Stimulated activated CD8-positive, alpha-beta memory T cell treated with anti-CD3 and anti-CD28 coated beads, Interleukin-4, amount 100 ng/mL, for 4 hours (primary cell): ENCODE measurements at regions not wholly inside any gene's neighbourhood (a gene's known extent, or its start where the extent isn't known, plus 50 kb on each side); places are given as distances from the start of the nearest gene placed in this dataset.
"Not testable (repeated sequence)": the region's sequence is repeated elsewhere in the genome, so short reads cannot be mapped to it uniquely, and the experiment has no call there.

Source experiments
- DNase-seq, 2 donors: peaks; one replicate each; pipeline ENCODE4 v3.0.0-alpha.2; 2020; ENCODE audit warnings: low read depth in 2 of 2, low spot score in 1 of 2

DNA sequence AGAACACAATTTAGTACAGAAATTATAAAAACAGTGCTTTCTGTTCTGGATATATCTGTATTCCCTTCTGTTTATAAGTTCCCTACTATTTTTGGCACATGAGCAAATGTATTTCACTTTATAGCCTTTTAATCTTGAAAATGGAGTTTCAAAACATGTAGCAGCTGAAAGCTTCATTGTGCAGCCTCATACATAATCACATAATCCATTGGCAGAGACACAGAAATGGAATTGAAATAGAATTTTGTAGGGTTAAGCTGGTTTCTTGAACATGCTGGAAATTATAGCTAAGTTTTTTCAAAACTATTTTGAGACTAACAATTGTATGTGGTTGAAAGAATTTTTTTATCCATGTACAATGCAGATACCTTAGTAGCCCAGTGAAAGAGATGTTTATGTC is 614.3 kb upstream of the MDGA2 start:
- DNase-seq: no peak

DNA sequence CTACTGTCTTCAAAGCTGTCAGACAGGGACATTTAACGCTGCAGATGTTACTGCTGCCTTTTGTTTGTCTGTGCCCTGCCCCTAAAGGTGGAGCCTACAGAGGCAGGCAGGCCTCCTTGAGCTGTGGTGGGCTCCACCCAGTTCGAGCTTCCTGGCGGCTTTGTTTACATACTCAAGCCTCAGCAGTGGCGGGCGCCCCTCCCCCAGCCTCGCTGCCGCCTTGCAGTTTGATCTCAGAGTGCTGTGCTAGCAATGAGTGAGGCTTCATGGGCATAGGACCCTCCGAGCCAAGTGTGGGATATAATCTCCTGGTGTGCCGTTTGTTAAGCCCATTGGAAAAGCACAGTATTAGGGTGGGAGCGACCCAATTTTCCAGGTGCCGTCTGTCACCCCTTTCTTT is 609.8 kb upstream of the MDGA2 start:
- DNase-seq: not testable (repeated sequence)

DNA sequence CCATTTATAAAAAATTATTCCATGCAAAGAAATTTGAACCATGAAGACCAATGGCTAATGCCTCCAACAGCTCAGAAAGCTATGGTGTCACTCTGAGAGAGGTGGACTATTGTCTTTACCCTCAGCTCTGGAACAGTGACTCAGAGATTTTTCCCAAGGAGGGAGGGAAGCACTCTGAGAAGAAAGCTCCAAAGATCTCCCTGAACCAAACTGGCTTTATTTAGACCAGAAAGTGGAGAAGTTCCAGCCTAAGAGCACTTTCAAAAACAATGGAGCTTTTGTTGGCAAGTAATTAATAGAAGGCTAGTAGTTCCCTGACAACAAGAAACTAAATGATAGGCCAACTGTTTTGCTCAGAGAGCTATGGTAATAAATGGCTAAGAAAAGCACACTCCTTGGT is 599.9 kb upstream of the MDGA2 start:
- no peak for DNase-seq

DNA sequence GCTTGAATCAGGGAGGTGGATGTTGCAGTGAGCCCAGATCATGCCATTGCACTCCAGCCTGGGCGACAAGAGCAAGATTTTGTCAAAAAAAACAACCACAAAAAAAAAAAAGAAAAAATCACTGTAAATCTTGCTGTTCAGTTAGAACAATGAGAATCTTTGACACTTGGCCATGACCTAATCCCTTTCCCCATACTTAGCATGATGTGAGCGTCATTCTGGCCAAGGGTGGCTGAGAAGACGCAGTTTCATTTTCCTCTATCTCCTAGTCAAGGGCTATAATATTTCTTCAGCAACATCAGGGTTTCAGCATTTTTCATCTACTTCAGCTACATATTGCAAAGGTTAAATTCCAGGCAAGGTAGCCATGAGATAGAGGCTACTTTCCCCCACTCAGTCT is 599.4 kb upstream of the MDGA2 start:
- no peak for DNase-seq

DNA sequence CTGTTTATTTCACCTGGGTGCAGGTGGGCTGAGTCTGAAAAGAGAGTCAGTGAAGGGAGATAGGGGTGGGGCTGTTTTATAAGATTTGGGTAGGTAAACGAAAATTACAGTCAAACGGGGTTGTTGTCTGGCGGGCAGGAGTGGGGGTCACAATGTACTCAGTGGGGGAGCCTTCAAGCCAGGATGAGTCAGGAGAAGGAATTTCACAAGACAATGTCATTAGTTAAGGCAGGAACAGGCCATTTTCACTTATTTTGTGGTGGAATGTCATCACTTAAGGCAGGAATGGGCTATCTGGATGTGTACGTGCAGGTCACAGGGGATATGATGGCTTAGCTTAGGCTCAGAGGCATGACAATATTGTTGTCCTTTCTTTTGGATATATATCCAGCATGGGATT is 592.5 kb upstream of the MDGA2 start:
- not testable (repeated sequence) for DNase-seq

DNA sequence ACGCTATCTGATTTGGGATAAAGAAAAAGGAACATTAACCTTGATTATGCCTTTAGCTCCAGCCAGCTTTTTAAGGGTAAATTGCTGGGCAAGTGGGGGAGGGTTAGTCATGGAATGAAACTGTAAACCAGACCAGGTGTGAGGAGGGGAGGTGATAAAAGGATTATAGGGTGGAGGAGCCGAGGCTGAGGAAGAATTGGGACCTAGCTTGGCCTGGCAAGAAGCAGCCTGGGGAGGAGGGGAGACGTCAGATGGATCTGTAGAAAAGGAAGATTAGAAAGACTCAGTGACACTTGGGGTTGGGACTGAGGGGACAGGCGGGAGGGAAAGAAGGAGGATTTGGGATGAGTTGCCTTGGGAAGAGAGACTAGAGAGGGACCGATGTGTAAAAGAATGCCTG is 590.8 kb upstream of the MDGA2 start:
- not testable (repeated sequence) for DNase-seq

DNA sequence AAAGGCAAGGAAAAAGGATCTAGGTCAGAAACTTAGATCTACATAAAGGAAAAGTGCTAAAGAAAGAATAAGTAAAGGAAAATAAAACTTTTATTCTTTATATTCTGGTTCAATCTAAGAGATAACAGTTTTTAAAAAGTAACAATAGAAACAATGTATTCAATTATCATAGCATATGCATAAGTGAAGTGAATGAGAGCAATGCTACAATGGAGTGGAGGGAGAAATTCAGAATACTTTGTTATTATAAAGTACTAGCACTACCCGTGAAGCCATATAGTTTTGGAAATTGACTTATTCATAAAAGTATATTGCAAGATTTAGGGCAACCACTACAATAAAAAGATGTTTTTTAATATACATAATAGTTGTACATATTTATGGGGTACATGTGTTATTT is 586.0 kb upstream of the MDGA2 start:
- no peak for DNase-seq

DNA sequence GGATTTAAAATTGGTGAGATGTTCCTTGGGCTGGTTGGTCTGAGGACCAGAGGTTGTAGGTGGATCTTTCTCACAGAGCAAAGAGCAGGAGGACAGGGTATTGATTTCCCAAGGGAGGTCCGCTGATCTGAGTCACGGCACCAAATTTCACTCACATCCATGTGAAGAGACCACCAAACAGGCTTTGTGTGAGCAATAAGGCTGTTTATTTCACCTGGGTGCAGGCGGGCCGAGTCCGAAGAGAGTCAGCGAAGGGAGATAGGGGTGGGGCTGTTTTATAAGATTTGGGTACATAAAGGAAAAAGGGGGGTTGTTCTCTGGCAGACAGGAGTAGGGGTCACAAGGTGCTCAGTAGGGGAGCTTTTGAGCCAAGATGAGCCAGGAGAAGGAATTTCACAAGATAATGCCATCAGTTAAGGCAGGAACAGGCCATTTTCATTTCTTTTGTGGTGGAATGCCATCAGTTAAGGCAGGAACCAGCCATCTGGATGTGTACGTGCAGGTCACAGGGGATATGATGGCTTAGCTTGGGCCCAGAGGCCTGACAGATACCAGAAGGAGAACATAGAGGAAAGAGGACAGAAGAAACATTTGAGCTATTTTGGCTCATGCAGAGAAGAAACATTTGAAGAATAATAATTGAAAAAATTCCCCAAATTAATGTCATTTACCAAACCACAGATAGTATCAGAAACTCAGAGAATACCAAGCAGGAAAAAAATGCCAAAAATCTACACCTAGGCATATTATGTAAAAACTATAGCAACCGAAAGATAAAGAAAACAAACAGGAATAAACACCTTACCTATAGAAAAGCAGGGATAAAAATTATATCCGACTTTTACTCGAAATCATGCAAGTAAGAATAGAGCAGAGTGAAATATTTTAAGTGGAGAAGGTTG is 585.2 kb upstream of the MDGA2 start:
- not testable (repeated sequence) for DNase-seq

DNA sequence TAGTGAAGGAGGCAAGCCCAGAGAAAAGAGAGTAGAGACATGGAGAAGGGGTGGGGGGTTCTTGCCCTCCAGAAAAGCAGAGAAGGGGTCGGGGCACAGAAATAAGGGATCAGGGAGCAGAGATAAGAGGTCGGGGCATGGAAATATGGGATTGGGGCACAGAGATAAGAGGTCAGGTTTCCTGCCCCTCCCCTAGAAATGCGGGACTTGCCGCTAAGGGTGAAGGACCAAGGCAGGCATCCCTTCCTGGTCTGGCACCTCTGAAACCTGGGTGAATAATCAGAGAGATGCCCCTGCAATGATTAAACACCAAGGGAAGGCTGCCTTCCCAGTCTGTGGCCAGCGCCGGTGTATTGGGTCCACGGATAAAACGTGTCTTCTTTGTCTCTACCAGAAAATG is 584.5 kb upstream of the MDGA2 start:
- DNase-seq: not testable (repeated sequence)

DNA sequence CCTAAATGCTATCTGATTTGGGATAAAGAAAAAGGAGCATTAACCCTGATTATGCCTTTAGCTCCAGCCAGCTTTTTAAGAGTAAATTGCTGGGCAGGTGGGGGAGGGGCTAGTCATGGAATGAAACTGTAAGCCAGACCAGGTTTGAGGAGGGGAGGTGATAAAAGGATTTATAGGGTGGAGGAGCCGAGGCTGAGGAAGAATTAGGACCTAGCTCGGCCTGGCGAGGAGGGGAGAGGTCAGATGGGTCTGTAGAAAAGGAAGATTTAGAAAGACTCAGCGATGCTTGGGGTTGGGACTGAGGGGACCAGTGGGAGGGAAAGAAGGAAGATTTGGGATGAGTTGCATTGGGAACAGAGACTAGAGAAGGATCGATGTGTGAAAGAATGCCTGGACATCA is 583.8 kb upstream of the MDGA2 start:
- DNase-seq: not testable (repeated sequence)

DNA sequence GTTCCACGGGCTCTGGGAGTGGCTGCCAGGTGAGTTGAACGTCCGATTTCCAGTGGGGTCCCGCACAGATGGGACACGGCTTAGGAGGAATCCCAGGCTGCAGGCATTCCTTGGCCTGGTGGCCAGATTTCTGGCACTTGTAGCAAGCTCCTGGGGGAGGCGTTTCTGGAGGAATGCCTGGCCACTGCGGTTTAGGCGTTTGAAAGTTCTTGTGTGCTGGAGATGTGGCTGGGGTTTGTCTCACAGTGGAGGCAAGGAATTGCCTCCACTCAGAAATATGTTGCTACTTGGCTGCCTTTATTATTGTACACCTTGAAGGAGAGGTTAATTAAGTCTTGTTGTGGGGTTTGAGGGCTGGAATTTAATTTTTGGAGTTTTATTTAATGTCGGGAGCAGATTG is 583.3 kb upstream of the MDGA2 start:
- not testable (repeated sequence) for DNase-seq

DNA sequence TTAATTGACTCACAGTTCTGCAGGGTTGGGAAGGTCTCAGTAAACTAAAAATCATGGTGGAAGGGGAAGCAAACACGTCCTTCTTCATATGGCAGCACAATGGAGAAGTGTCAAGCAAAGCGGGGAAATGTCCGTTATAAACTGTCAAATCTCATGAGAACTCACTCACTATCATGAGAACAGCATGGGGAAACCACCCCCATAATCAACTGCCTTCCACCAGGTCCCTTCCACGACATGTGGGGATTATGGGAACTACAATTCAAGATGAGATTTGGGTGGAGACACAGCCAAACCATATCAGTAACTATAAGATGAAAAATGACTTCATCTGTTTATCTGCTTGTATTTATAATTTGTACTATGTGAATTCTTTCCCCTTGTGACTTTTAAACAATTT is 577.6 kb upstream of the MDGA2 start:
- DNase-seq: no peak

DNA sequence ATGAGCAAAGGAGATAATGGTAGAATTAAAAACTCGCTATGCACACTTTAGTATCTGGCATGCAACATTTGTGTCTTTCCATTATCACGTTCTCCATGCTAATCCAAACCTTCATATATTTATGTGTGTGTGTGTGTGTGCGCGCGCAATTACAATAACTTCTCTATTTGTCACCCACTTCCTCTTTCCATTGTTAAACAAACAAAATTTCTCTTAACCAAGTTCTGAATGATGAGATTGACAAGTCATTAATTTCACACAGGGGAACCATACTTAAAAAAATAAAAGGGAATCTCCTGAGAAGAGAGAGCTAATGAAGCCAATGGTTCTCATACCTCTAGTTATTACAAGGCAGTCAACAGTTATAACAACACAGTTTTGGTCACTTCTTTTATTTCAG is 575.9 kb upstream of the MDGA2 start:
- no peak for DNase-seq

DNA sequence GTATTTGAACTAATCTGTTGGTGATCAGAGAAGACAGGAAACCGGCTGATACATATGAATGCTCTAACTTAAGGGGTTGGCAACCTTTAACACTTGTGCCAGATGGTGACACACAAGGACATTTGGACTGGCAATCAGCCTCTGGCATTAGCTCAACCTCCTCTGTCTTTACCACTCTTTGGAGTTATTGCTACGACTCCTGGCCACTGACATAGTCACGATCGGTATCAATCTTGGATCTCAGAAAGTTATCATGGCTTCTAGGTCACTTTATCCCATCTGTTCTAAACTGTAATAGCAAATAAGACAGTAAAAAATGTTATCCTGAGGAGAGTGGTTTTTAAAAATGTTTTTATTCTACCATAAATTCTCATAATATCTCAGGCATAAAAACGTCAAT is 575.2 kb upstream of the MDGA2 start:
- no peak for DNase-seq

DNA sequence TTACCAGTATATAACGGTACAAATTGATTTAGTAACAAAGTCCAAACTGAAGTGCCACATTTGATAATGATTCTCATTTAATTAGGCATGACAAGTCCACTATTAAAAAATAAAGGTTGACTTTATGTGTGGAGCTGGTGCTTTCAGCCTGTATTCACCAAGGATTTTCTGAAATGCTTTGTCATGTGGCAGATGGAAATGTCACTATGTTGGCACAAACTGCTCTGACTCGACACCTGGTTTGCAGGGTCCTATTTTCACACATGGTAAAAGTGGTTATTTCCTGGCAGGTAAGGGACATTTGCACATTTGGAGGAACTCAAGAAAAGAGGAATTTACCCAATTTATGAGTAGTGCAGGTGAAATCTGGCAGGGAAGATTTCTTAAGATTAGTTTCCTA is 572.6 kb upstream of the MDGA2 start:
- DNase-seq: no peak

DNA sequence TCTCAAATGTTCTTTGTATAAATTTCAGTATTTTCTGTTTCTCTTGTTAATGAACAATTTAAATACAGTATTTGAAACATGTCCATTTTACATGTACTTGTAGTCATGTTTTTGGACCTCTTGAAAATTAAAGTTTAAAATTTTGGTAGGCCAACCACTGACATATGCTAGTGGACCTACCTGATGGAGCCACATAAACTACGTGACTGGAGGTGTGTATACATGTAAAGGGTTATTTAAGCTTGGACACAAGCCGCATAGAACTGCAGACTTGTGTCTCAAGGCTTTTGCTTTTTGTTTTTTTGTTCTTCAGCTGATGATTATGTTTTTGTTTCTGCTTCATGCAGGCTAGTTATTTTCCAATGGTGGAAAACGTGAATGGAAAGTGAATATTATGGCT is 568.5 kb upstream of the MDGA2 start:
- DNase-seq: no peak

DNA sequence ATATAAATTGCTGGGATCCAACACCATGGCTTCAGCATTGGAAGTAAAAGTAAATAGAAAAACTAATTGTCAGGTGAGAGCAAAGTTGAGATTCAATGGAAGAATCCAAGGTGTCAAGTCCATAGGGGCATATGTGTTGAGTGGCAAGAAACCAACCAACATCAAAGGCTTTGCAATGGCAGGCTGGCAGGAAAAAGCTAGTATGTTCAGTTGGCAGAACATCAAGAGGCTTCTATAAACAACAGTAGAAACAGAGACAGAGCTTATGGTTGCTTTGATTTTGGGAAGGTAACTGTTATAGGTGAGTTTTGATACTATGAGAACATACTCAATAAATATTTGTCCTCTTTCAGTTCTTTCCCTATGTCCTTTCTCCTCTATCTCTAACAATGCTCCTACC is 553.7 kb upstream of the MDGA2 start:
- no peak for DNase-seq

DNA sequence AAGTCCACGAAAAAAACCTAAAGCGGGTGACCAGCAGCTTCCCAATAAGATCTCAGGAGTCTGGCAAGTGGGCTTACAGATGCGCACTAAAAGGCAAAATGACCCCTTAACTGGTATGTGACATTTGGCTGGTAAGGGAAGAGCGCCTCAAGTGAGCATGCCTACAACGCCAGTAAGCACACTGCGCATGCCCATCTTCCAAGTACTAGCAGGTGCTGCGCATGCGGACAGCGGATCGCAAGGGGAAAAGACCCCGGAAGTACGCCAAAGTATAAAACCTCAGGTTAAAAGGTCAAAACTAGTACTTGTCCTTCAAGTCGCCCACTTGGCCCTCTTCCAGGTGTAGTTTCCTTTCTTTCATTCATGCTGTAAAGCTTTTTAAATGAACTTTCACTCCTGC is 518.5 kb upstream of the MDGA2 start:
- no peak for DNase-seq

DNA sequence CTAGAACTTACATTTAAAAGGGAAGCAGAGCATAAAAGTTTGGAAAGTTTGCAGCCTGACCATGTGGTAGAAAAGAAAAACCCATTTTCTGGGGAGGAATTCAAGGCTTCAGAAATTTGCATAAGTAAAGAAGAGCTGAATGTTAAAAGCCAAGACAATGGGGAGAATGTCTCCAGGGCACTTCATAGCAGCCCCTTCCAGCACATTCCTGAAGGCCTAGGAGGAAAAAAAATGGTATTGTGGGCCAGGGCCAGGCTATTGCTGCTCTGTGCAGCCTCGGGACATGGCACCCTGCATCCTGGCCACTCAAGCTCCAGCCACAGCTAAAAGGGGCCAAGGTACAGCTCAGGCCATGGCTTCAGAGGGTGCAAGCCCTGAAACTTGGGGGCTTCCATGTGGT is 474.2 kb upstream of the MDGA2 start:
- not testable (repeated sequence) for DNase-seq

DNA sequence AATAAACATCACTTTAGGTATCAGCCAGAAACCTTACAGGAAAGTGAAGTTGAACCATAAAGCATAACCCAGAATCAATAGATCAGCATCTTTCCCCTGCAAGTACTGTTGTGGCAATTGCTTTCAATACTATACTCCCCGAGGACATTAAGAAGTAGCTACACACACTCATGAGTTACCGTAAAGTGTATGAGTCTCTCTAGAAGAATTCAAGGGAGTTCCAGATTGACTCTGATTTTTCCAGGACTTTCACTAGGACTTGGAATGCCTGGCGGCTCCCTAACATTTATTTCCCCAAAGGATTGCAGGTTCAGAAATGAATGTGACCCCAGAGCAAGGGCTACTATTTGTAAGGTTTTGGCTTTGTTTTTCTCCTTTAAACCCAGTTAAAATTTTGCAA is 465.4 kb upstream of the MDGA2 start:
- DNase-seq: no peak

DNA sequence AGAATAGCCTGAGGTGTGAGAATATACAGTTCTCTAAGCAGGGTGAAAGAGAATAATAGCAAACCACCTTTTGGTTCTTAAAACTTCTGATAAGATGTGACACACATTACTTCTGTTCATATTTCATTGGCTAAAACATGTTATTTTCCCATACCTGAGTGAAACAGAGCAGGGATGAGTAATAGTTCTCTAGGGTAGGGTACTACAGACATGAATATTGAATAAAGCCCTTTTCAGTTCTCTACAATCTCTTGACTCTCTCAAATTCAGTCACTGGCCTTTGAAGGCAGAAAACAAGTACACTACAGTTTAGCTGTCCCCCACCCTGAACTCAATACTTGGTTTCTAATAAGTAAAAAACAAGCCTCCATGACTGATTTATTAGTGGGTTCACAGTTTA is 454.1 kb upstream of the MDGA2 start:
- DNase-seq: no peak

DNA sequence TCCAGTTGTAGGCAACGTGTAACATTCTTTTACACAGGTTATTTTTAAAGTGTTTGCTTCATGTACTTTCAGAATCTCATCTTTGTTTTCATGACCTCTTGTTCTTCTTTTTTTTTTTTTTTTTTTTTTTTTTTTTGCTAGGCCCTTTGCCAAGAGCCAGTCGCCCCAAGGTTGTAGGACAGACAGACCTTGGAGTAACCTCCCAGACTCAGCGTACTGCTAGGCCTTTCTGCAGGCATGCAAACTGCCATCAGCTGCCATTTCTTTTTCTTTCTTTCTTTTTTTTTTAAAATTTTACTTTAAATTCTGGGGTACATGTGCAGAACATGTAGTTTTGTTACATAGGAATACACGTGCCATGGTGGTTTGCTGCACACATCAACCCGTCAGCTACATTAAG is 452.3 kb upstream of the MDGA2 start:
- no peak for DNase-seq

DNA sequence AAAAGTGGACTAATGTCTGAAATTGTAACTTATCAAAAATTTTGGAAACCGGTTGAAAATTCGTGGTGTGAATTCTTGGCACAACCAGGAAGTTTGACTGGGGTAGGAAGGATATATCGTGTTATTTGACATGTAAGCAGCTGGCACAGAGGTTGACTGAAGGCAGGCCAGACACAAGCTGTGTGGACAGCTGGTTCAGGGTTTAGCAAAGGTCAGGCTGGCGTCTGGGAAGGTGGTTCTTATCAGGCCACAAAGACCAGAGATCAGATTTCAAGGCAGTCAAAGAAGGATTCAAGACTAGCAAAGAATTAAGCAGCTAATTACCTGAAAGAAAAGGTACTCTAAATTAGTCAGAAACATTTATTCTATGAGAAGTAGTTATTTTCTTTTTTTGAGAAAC is 450.2 kb upstream of the MDGA2 start:
- no peak for DNase-seq
